ENCODE measurements at regions not wholly inside any gene's neighbourhood (a gene's known extent, or its start where the extent isn't known, plus 50 kb on each side); places are given as distances from the start of the nearest gene placed in this dataset.

GRCh38 chr3:25239042-25239441 lies 189.0 kb upstream of the RARB start:
- Histone ChIP-seq H3K27me3 (ENCODE audit: insufficient read depth, poor library complexity, severe bottlenecking) (peaks cover 5% of the 10 kb centered on the region), H3K4me3 (replicated peaks; ENCODE audit: insufficient read depth, low read length) (no peak overlapping the region), H3K27ac (replicated peaks) (no peak overlapping the region)
- TF ChIP-seq REST (IDR thresholded peaks at IDR 0.05; ENCODE audit: insufficient replicate concordance, low read depth) (no peak), CTCF (IDR thresholded peaks at IDR 0.05; ENCODE audit: insufficient read depth, low read length) (no peak), SPI1 (IDR thresholded peaks at IDR 0.05; ENCODE audit: borderline replicate concordance, low read depth) (no peak), GABPA (IDR thresholded peaks at IDR 0.05; ENCODE audit: low read depth) (no peak), POLR2AphosphoS5 (IDR thresholded peaks at IDR 0.05; ENCODE audit: low read depth) (no peak)
- DNase-seq (ENCODE audit: low read depth in 1 of 2, low spot score in 1 of 2) = no peak

- no peak for DNase-seq (ENCODE audit: low read depth in 1 of 2, low spot score in 1 of 2)
- TF ChIP-seq SPI1 (IDR thresholded peaks at IDR 0.05; ENCODE audit: borderline replicate concordance, low read depth) = no peak
- H3K4me3 ChIP-seq (replicated peaks; ENCODE audit: insufficient read depth, low read length) = no peak overlapping the region
- no peaks in the 10 kb centered on the region for H3K27me3 ChIP-seq (ENCODE audit: insufficient read depth, poor library complexity, severe bottlenecking)
- H3K27ac ChIP-seq (replicated peaks) = no peak overlapping the region
Observed at GRCh38 chr3:25246913-25247312, 181.2 kb upstream of the RARB start.

- no peak for TF ChIP-seq POLR2AphosphoS5 (IDR thresholded peaks at IDR 0.05; ENCODE audit: low read depth)
- TF ChIP-seq CTCF (IDR thresholded peaks at IDR 0.05; ENCODE audit: insufficient read depth, low read length) = no peak
- TF ChIP-seq GABPA (IDR thresholded peaks at IDR 0.05; ENCODE audit: low read depth) = no peak
- no peak for TF ChIP-seq REST (IDR thresholded peaks at IDR 0.05; ENCODE audit: insufficient replicate concordance, low read depth)
- TF ChIP-seq SPI1 (IDR thresholded peaks at IDR 0.05; ENCODE audit: borderline replicate concordance, low read depth) = no peak
- DNase-seq (ENCODE audit: low read depth in 1 of 2, low spot score in 1 of 2) = no peak
- H3K27ac ChIP-seq (replicated peaks) = no peak overlapping the region
- H3K4me3 ChIP-seq (replicated peaks; ENCODE audit: insufficient read depth, low read length) = no peak overlapping the region
- H3K27me3 ChIP-seq (ENCODE audit: insufficient read depth, poor library complexity, severe bottlenecking) = peaks cover 2% of the 10 kb centered on the region
Observed at GRCh38 chr3:25252291-25252690, 175.8 kb upstream of the RARB start.

- no peak overlapping the region for H3K27ac ChIP-seq (replicated peaks)
- no peak overlapping the region for H3K4me3 ChIP-seq (replicated peaks; ENCODE audit: insufficient read depth, low read length)
- peaks cover 2% of the 10 kb centered on the region for H3K27me3 ChIP-seq (ENCODE audit: insufficient read depth, poor library complexity, severe bottlenecking)
- no peak for TF ChIP-seq GABPA (IDR thresholded peaks at IDR 0.05; ENCODE audit: low read depth)
- no peak for TF ChIP-seq POLR2AphosphoS5 (IDR thresholded peaks at IDR 0.05; ENCODE audit: low read depth)
- no peak for TF ChIP-seq SPI1 (IDR thresholded peaks at IDR 0.05; ENCODE audit: borderline replicate concordance, low read depth)
- TF ChIP-seq CTCF (IDR thresholded peaks at IDR 0.05; ENCODE audit: insufficient read depth, low read length) = no peak
- TF ChIP-seq REST (IDR thresholded peaks at IDR 0.05; ENCODE audit: insufficient replicate concordance, low read depth) = no peak
- DNase-seq (ENCODE audit: low read depth in 1 of 2, low spot score in 1 of 2) = no peak
Observed at GRCh38 chr3:25257026-25257425, 171.0 kb upstream of the RARB start.
